ENCODE measurements at regions not wholly inside any gene's neighbourhood (a gene's known extent, or its start where the extent isn't known, plus 50 kb on each side); places are given as distances from the start of the nearest gene placed in this dataset.

GRCh38 chrX:30957753-30958152 is 68.7 kb upstream of the TAB3 start:
- Histone ChIP-seq H3K27ac (ENCODE audit: low read depth, low read length) (no peak overlapping the region), H3K4me1 (ENCODE audit: control insufficient read depth in 1 of 2, insufficient read depth in 2 of 2, low read length in 2 of 2) (peaks cover 0 to 6% of the 10 kb centered on the region in 2 experiments; a peak in 2 of 4 replicates), H3K4me2 (ENCODE audit: low read length) (peak overlapping the region; percentile 14; the same call in 1 of the 2 replicates), H3K9me2 (ENCODE audit: insufficient read depth) (no peaks in the 10 kb centered on the region), H3K27me3 (ENCODE audit: insufficient read depth, low read length) (no peaks in the 10 kb centered on the region), H3K36me3 (ENCODE audit: control insufficient read depth in 1 of 2, insufficient read depth in 2 of 2, low read length in 2 of 2) (no peaks in the 10 kb centered on the region), H3K9me3 (ENCODE audit: control insufficient read depth in 1 of 2, insufficient read depth in 1 of 2, low read depth in 1 of 2, low read length in 2 of 2) (no peaks in the 10 kb centered on the region), H4K20me1 (ENCODE audit: insufficient read depth) (no peaks in the 10 kb centered on the region), H2AFZ (ENCODE audit: low read depth, low read length, poor library complexity, severe bottlenecking) (no peak overlapping the region), H3K9ac (ENCODE audit: low read length) (no peak overlapping the region), H3K79me2 (ENCODE audit: insufficient read depth, low read length) (no peaks in the 10 kb centered on the region), H3K4me3 (replicated peaks in 1 of 2; ENCODE audit: low read depth in 1 of 2, low read length in 2 of 2) (no peak overlapping the region)
- POLR2A ChIA-PET: no interaction called here
- ATAC-seq: peak; percentile 50
- TF ChIP-seq EZH2phosphoT487 (IDR thresholded peaks at IDR 0.05; ENCODE audit: borderline replicate concordance) (no peak), CBX3 (IDR thresholded peaks at IDR 0.05; ENCODE audit: low read depth) (no peak), SRF (IDR thresholded peaks at IDR 0.05; ENCODE audit: low read depth) (no peak), CEBPB (IDR thresholded peaks at IDR 0.05; ENCODE audit: low read depth) (no peak), REST (IDR thresholded peaks at IDR 0.05; ENCODE audit: low read depth) (no peak), SP1 (IDR thresholded peaks at IDR 0.05; ENCODE audit: low read depth) (no peak), FOSL1 (IDR thresholded peaks at IDR 0.05; ENCODE audit: low read depth) (0 out of 2 replicates have a peak, but pooled peaks have one; percentile 8)
- intact Hi-C loops (cut with micrococcal nuclease): no loop called here
- RAD21 ChIA-PET (ENCODE audit: low non-redundant PET in 1 of 2, low total read pairs in 2 of 2, uncharacterized antibody in 2 of 2, unreplicated experiment in 2 of 2): no interaction called here
- BruUV-seq (replicated peaks): no TSS peak
- DNase-seq (ENCODE audit: low read depth, low spot score): no peak
- CTCF ChIA-PET: no interaction called here

GRCh38 chrX:30955687-30956086 is 66.6 kb upstream of the TAB3 start:
- H3K4me2 ChIP-seq (ENCODE audit: low read length): no peak overlapping the region
- ATAC-seq (no peak), DNase-seq (ENCODE audit: low read depth, low spot score) (no peak)
- ChIA-PET POLR2A (no interaction called here), CTCF (no interaction called here), RAD21 (ENCODE audit: low non-redundant PET in 1 of 2, low total read pairs in 2 of 2, uncharacterized antibody in 2 of 2, unreplicated experiment in 2 of 2) (no interaction called here)
- intact Hi-C loops (cut with micrococcal nuclease): no loop called here
- no peaks in the 10 kb centered on the region for H3K79me2 ChIP-seq (ENCODE audit: insufficient read depth, low read length)
- H4K20me1 ChIP-seq (ENCODE audit: insufficient read depth): no peaks in the 10 kb centered on the region
- no peak overlapping the region for H3K27ac ChIP-seq (ENCODE audit: low read depth, low read length)
- no peaks in the 10 kb centered on the region for H3K27me3 ChIP-seq (ENCODE audit: insufficient read depth, low read length)
- H3K4me3 ChIP-seq (replicated peaks in 1 of 2; ENCODE audit: low read depth in 1 of 2, low read length in 2 of 2): no peak overlapping the region
- H3K9ac ChIP-seq (ENCODE audit: low read length): no peak overlapping the region
- no peaks in the 10 kb centered on the region for H3K36me3 ChIP-seq (ENCODE audit: control insufficient read depth in 1 of 2, insufficient read depth in 2 of 2, low read length in 2 of 2)
- BruUV-seq (replicated peaks): no TSS peak
- no peak overlapping the region for H2AFZ ChIP-seq (ENCODE audit: low read depth, low read length, poor library complexity, severe bottlenecking)
- H3K9me2 ChIP-seq (ENCODE audit: insufficient read depth): no peaks in the 10 kb centered on the region
- peaks cover 0 to 6% of the 10 kb centered on the region in 2 experiments; a peak in 2 of 4 replicates for H3K4me1 ChIP-seq (ENCODE audit: control insufficient read depth in 1 of 2, insufficient read depth in 2 of 2, low read length in 2 of 2)
- H3K9me3 ChIP-seq (ENCODE audit: control insufficient read depth in 1 of 2, insufficient read depth in 1 of 2, low read depth in 1 of 2, low read length in 2 of 2): no peaks in the 10 kb centered on the region
- TF ChIP-seq JUND (IDR thresholded peaks at IDR 0.05): no peak
- TF ChIP-seq RAD21 (IDR thresholded peaks at IDR 0.05; ENCODE audit: low read depth): no peak
- no peak for TF ChIP-seq SRF (IDR thresholded peaks at IDR 0.05; ENCODE audit: low read depth)
- TF ChIP-seq CBX3 (IDR thresholded peaks at IDR 0.05; ENCODE audit: low read depth): no peak
- TF ChIP-seq CTCF (IDR thresholded peaks at IDR 0.05 in 2 of 3, conservative IDR thresholded peaks at IDR 0.05 in 1 of 3; ENCODE audit: borderline replicate concordance in 1 of 3, insufficient read depth in 1 of 3, low read depth in 2 of 3, low read length in 2 of 3): no peak
- TF ChIP-seq SIN3A (IDR thresholded peaks at IDR 0.05; ENCODE audit: low read depth): no peak
- no peak for TF ChIP-seq ELF1 (IDR thresholded peaks at IDR 0.05; ENCODE audit: borderline replicate concordance, low read depth)
- no peak for TF ChIP-seq CEBPB (IDR thresholded peaks at IDR 0.05; ENCODE audit: low read depth)
- no peak for TF ChIP-seq EGR1 (IDR thresholded peaks at IDR 0.05; ENCODE audit: low read depth)
- no peak for TF ChIP-seq POLR2A (IDR thresholded peaks at IDR 0.05; ENCODE audit: borderline replicate concordance, extremely low read depth, insufficient read depth, insufficient read length)
- TF ChIP-seq ZFX (IDR thresholded peaks at IDR 0.05): no peak
- no peak for TF ChIP-seq FOSL1 (IDR thresholded peaks at IDR 0.05; ENCODE audit: low read depth)

Measured in HCT116 (cell line).